IPS-20b (cell line): ENCODE measurements at regions not wholly inside any gene's neighbourhood (a gene's known extent, or its start where the extent isn't known, plus 50 kb on each side); places are given as distances from the start of the nearest gene placed in this dataset.

Experiments used
- H3K27ac ChIP-seq: one replicate; pipeline ENCODE4 v1.5.1; 2013; ENCODE audit warnings: low read length
- H3K27me3 ChIP-seq: 2 replicates; pipeline ENCODE4 v1.6.1; 2013; ENCODE audit warnings: mild to moderate bottlenecking, low read length, inconsistent platforms; ENCODE audit not compliant: insufficient read depth
- H3K36me3 ChIP-seq: 2 replicates; pipeline ENCODE4 v1.6.1; 2013; ENCODE audit warnings: low read depth, mild to moderate bottlenecking, inconsistent platforms, low read length, moderate library complexity; ENCODE audit not compliant: insufficient read depth
- H3K4me1 ChIP-seq: 2 replicates; pipeline ENCODE4 v1.6.1; 2013; ENCODE audit warnings: mild to moderate bottlenecking, control low read depth, inconsistent platforms, low read length, moderate library complexity; ENCODE audit not compliant: insufficient read depth
- H3K4me3 ChIP-seq: 2 replicates; pipeline ENCODE4 v1.5.1; 2013; ENCODE audit warnings: mild to moderate bottlenecking, low read length, inconsistent platforms
- H3K9ac ChIP-seq: 2 replicates; pipeline ENCODE4 v1.6.1; 2013; ENCODE audit warnings: low read depth, mild to moderate bottlenecking, inconsistent platforms, low read length, moderate library complexity
- H3K9me3 ChIP-seq: 2 replicates; pipeline ENCODE4 v1.6.1; 2013; ENCODE audit warnings: mild to moderate bottlenecking, low read depth, low read length, inconsistent platforms; ENCODE audit not compliant: insufficient read depth

GRCh38 chr1:168782559-168783116 lies 53.6 kb upstream of the DPT start:
- no peaks in the 10 kb centered on the region for H3K27me3 ChIP-seq
- no peak overlapping the region for H3K4me3 ChIP-seq
- no peaks in the 10 kb centered on the region for H3K4me1 ChIP-seq
- no peaks in the 10 kb centered on the region for H3K36me3 ChIP-seq
- no peak overlapping the region for H3K27ac ChIP-seq
- H3K9me3 ChIP-seq, result no peaks in the 10 kb centered on the region
- H3K9ac ChIP-seq, result no peak overlapping the region

DNA sequence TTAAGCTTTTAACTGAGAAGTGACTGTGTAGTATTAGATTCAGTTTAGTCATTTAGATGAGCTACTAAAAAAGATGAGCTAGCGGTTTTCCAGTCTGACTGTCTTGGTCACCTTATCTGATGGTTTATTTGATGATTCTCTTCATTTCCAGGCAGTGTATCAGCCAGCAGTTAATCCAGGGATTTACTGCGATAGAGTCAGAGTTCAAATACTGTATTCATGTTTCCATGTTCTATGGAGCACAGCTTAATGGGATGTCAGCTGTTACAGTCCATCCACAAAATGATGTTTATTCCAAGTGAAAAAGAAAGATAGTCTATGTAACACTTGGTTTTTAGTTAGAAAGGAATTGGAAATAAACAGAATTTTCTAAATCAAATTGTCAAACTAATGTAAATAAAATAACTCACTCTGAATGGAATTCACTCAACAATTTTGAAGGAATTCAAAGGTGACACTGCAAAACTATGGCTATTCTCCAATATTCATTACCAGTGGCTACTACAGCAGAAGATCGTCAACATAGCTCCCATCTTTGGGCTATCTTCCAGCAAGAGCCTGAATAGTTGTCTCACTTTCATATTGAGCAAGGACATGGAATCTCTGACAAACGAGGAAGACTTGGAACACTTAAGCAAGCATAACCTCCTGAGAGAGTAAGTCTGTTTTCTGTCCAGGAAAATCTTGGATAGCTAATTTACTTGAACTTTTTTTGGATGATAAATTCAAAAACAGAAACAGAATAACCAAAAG lies 54.6 kb upstream of the DPT start:
- Histone ChIP-seq H3K27me3 (no peaks in the 10 kb centered on the region), H3K9me3 (no peaks in the 10 kb centered on the region), H3K4me3 (no peak overlapping the region), H3K27ac (no peak overlapping the region), H3K36me3 (no peaks in the 10 kb centered on the region), H3K9ac (no peak overlapping the region), H3K4me1 (no peaks in the 10 kb centered on the region)

DNA sequence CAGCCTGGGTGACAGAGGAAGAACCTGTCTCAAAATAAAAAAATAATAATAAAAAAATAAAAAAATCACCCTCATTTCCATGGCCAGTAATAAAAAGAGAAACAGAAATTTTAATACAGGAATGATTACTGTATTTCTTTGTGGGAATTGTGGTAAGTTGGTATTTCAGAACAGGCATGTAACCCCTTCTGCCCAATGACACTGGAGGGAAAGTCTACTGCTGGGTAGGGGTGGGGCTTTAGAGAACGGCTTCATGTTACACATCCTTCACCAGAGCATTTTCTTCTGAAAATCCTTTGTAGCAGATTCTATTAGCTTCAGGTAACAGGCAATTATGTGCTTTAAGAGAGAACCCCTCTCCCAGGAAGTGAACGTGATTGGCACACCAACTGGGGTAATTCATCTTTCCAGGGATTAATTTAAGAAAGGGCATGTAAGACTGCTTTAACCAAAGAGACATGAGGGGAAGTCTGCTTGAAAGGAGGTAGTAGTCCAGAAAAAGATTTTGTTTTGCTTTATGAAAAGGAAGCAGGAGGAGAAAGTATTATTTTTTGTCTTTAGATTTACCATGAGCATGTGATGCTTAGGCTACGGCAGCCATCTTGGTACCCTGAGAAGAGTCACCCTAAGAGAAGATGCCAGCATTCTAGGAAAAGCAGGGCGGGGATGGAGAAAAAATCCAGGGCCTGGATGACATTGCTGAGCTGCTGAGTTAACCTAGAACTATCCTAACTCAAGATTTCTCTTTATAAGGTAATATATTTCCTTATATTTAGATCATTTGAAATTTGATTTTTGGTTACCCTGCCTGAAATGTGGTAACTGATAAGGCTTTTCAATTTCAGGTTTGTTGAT lies 57.7 kb upstream of the DPT start:
- Histone ChIP-seq H3K4me3 (no peak overlapping the region), H3K27ac (no peak overlapping the region), H3K4me1 (no peaks in the 10 kb centered on the region), H3K9ac (no peak overlapping the region), H3K36me3 (no peaks in the 10 kb centered on the region), H3K27me3 (no peaks in the 10 kb centered on the region), H3K9me3 (no peaks in the 10 kb centered on the region)

- Histone ChIP-seq H3K4me3 (no peak overlapping the region), H3K27ac (no peak overlapping the region), H3K9me3 (no peaks in the 10 kb centered on the region), H3K27me3 (no peaks in the 10 kb centered on the region), H3K4me1 (no peaks in the 10 kb centered on the region), H3K9ac (no peak overlapping the region), H3K36me3 (no peaks in the 10 kb centered on the region)
Observed at GRCh38 chr1:168788258-168788657, 59.3 kb upstream of the DPT start.

GRCh38 chr1:168789501-168789900 lies 60.5 kb upstream of the DPT start:
- no peaks in the 10 kb centered on the region for H3K36me3 ChIP-seq
- H3K4me3 ChIP-seq, result no peak overlapping the region
- no peaks in the 10 kb centered on the region for H3K9me3 ChIP-seq
- H3K27ac ChIP-seq, result no peak overlapping the region
- no peaks in the 10 kb centered on the region for H3K4me1 ChIP-seq
- no peak overlapping the region for H3K9ac ChIP-seq
- H3K27me3 ChIP-seq, result no peaks in the 10 kb centered on the region

DNA sequence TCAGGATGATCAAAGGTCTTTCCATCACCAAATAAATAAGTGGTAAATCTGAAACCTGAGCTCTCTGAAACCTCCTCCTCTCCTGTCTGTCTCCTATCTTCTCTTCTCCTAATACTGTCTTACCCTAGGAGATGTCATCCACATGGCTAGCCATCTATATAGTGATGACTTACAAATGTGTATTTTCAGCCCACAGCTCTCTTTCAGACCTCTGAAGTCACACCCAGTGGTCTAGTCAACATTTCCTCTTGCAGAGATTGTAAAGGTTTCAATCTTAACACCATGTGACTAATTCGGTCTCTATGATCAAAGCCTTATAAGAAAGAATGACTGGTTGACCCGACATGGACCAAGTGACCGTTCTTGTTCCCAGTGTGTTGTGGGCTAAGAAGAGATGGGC lies 63.1 kb upstream of the DPT start:
- Histone ChIP-seq H3K27ac (no peak overlapping the region), H3K9me3 (no peaks in the 10 kb centered on the region), H3K9ac (no peak overlapping the region), H3K4me3 (no peak overlapping the region), H3K4me1 (no peaks in the 10 kb centered on the region), H3K27me3 (no peaks in the 10 kb centered on the region), H3K36me3 (no peaks in the 10 kb centered on the region)

GRCh38 chr1:168792592-168793125 lies 63.7 kb upstream of the DPT start:
- Histone ChIP-seq H3K27me3 (no peaks in the 10 kb centered on the region), H3K27ac (no peak overlapping the region), H3K9me3 (no peaks in the 10 kb centered on the region), H3K9ac (no peak overlapping the region), H3K4me3 (no peak overlapping the region), H3K4me1 (no peaks in the 10 kb centered on the region), H3K36me3 (no peaks in the 10 kb centered on the region)

DNA sequence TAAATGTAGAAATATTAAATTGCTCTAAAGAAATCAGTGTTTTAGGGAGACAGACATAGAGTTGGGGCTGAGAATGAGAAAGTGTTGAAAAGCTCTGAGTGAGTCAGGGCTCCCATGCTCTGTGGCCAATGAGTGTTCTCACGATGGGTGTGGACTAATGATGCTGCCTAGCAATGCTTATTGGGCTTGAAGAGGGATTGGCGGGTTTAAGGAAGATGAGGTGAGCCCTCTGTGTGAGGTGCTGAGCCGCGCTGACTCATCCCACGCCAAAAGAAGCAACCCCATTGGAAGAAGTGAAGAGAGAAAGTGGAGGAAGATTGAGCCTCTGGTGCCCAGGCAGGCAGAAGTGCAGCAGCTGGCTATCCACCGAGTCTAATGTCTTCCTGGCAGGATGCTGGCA lies 65.1 kb upstream of the DPT start:
- no peaks in the 10 kb centered on the region for H3K9me3 ChIP-seq
- H3K36me3 ChIP-seq, result no peaks in the 10 kb centered on the region
- no peak overlapping the region for H3K27ac ChIP-seq
- no peak overlapping the region for H3K4me3 ChIP-seq
- H3K9ac ChIP-seq, result no peak overlapping the region
- no peaks in the 10 kb centered on the region for H3K27me3 ChIP-seq
- H3K4me1 ChIP-seq, result no peaks in the 10 kb centered on the region

- Histone ChIP-seq H3K4me3 (no peak overlapping the region), H3K27ac (no peak overlapping the region), H3K36me3 (no peaks in the 10 kb centered on the region), H3K4me1 (no peaks in the 10 kb centered on the region), H3K27me3 (no peaks in the 10 kb centered on the region), H3K9ac (no peak overlapping the region), H3K9me3 (no peaks in the 10 kb centered on the region)
Observed at GRCh38 chr1:168795681-168796080, 66.7 kb upstream of the DPT start.

- Histone ChIP-seq H3K27me3 (no peaks in the 10 kb centered on the region), H3K9ac (no peak overlapping the region), H3K36me3 (no peaks in the 10 kb centered on the region), H3K4me1 (peaks cover 24% of the 10 kb centered on the region; the same call in 1 of the 2 replicates), H3K27ac (no peak overlapping the region), H3K9me3 (no peaks in the 10 kb centered on the region), H3K4me3 (no peak overlapping the region)
Observed at GRCh38 chr1:168799927-168800605, 71.1 kb upstream of the DPT start.

DNA sequence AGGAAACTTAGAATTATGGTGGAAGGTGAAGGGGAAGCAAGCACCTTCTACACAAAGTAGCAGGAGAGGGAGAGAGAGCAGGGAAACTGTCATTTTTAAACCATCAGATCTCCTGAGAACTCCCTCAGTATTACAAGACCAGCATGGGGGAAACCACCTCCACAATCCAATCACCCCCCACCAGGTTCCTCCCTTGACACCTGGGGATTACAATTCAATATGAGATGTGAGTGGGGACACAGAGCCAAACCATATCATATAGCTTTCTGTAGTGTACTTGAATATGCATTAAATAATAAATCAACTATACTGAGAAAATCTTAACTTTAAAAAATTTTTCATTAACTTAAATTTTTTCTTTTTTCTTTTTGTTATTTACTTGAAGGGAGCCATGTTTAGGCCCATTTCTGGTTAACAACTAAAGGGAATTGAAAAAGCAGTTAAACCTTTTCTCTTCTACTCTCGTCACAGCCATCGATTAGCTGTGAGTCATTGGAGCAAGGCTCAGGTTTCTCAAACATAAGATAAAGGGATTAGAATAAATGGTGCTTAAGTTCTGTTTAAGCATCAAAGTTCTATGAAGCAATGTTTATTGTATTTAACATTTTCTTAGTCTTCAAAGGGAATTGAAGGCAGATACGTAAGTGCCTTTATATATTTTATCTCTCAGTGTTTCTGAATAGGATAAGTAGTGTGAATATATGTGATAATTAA lies 72.2 kb upstream of the DPT start:
- Histone ChIP-seq H3K27ac (no peak overlapping the region), H3K9me3 (no peaks in the 10 kb centered on the region), H3K27me3 (no peaks in the 10 kb centered on the region), H3K4me1 (peaks cover 24% of the 10 kb centered on the region; the same call in 1 of the 2 replicates), H3K9ac (no peak overlapping the region), H3K4me3 (no peak overlapping the region), H3K36me3 (no peaks in the 10 kb centered on the region)
